Choroid plexus epithelial cell (primary cell): ENCODE measurements at regions not wholly inside any gene's neighbourhood (a gene's known extent, or its start where the extent isn't known, plus 50 kb on each side); places are given as distances from the start of the nearest gene placed in this dataset.

Source experiments
- DNase-seq: peaks from one replicate; pipeline ENCODE4 v3.0.0-alpha.2; 2010; ENCODE audit warnings: low read depth
- H3K4me3 ChIP-seq: 2 replicates; pipeline ENCODE4 v1.5.1; 2011; ENCODE audit warnings: low read depth, mild to moderate bottlenecking, control low read depth, low read length, moderate library complexity
- TF ChIP-seq, protein P1 (sequence below): conservative IDR thresholded peaks from 2 replicates; pipeline ENCODE4 v1.5.1; 2011; ENCODE audit warnings: low read depth, mild to moderate bottlenecking, control low read depth, inconsistent platforms, low read length, moderate library complexity

DNA sequence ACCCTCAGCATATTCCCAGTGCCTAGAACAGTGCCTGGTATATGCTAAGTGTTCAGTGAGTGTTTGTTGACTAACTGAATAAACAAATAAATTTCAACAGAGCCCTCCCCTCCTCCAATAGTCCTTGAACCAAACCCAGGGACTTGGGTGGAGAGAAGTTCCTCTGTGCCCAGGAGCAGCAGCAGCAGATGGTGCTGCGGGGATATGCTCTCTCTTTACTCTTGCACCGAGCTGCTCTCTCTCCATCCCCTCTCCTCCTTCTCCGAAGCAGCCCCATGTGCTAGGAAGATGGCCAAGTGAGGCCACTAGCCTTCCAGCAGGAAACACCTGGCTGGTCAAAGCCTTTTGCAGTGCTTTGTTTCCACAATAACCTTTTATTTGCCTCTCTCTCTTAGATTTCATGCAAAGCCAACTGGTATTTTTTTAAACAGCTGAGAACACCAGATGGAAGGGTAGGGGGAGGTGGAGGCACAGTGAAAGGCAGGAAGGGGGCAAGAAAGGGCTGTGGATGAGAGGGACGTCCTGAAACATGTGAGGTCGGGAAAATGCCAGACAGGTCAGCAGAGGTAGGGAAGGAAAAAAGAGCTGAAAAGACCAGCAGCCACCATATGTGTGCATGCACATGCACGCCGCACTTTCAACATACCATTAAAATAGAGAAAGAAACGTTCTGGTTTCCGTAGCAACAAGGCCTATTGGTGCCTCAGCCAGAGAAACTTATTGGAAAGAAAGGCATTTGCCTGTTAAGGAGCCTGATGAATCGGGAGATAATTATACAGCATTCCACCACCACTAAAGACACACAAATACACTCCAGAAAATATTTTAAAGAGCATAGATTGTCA lies 78.9 kb downstream of the EMP1 start:
- TF ChIP-seq, protein P1, sequence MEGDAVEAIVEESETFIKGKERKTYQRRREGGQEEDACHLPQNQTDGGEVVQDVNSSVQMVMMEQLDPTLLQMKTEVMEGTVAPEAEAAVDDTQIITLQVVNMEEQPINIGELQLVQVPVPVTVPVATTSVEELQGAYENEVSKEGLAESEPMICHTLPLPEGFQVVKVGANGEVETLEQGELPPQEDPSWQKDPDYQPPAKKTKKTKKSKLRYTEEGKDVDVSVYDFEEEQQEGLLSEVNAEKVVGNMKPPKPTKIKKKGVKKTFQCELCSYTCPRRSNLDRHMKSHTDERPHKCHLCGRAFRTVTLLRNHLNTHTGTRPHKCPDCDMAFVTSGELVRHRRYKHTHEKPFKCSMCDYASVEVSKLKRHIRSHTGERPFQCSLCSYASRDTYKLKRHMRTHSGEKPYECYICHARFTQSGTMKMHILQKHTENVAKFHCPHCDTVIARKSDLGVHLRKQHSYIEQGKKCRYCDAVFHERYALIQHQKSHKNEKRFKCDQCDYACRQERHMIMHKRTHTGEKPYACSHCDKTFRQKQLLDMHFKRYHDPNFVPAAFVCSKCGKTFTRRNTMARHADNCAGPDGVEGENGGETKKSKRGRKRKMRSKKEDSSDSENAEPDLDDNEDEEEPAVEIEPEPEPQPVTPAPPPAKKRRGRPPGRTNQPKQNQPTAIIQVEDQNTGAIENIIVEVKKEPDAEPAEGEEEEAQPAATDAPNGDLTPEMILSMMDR, result no peak
- no peak for DNase-seq
- H3K4me3 ChIP-seq, result no peak overlapping the region

DNA sequence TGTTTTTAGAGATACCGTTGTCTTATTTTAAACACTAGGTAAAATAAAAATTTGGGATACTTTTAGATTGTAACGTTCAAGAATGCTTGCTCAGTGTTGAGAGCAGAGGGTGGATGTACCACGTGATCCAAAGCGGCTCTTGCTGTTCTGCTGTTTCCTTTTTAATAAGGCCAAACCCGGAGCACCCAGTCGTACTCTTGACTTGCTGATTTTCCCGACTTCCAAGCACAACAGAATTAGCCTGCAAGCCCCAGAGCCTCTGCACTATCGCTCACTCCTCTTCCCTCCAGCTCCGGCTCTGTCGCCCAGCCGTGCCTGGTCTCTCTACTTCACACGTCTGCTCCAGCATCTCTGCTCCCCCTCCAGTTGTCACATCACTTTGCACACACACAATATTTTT lies 77.3 kb downstream of the EMP1 start:
- TF ChIP-seq, protein P1, result no peak
- no peak overlapping the region for H3K4me3 ChIP-seq
- no peak for DNase-seq

DNA sequence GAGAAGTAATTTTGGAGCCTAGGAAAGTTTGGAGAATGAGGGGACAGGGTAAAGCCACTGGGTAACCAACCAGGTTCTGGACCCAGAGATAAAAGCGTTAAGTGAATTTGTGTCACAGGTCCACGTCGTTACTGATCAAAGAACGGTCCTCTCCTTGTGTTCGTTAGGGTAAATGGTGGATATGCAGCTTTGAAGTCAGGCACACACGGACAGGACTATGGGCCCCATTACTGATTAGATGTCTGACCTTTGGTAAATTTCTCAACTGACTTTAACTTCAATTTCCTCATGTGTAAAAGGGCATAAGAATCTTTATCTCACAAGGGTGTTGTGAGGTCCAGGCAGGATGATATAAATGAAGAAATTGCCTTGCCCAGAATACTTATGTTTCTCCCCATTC lies 76.6 kb downstream of the EMP1 start:
- H3K4me3 ChIP-seq, result no peak overlapping the region
- TF ChIP-seq, protein P1, result no peak
- DNase-seq, result no peak

DNA sequence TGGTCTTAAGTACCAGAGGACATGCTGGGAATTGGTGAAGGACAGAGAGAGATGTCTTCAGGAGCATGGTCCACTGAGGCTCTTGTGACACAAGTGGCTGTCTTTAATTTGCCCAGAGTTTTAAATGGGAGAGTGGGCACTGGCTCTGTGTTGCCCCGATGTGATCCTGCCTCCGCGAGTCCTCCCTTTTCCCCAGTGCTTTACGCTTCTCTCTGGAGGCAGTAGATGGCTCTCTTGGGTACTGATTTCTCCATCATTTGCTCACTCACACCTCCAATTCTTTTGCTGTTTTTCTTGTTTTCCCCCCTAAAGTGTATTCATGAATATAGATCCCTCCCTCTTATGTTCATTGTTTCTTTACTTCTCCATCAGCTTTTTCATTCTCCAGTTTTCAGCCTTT lies 74.3 kb downstream of the EMP1 start:
- TF ChIP-seq, protein P1, result no peak
- H3K4me3 ChIP-seq, result no peak overlapping the region
- DNase-seq, result no peak
